ENCODE measurements at regions not wholly inside any gene's neighbourhood (a gene's known extent, or its start where the extent isn't known, plus 50 kb on each side); places are given as distances from the start of the nearest gene placed in this dataset.

- in situ Hi-C loops (cut with MboI; ENCODE audit: low pct_unique_long_range_greater_than_20kb, low sequenced_read_pairs, unreplicated experiment), result no loop called here
- TF ChIP-seq CTCF (IDR thresholded peaks at IDR 0.05; ENCODE audit: extremely low read depth, insufficient read depth, missing control alignments), result no peak
- no peak for DNase-seq (ENCODE audit: low spot score)
These were observed 70.6 kb downstream of the COPS8 start for GRCh38 chr2:237156031-237156856.

GRCh38 chr2:237156857-237157779 lies 71.4 kb downstream of the COPS8 start:
- TF ChIP-seq CTCF (IDR thresholded peaks at IDR 0.05; ENCODE audit: extremely low read depth, insufficient read depth, missing control alignments), result no peak
- DNase-seq (ENCODE audit: low spot score), result no peak
- in situ Hi-C loops (cut with MboI; ENCODE audit: low pct_unique_long_range_greater_than_20kb, low sequenced_read_pairs, unreplicated experiment), result no loop called here

- TF ChIP-seq CTCF (IDR thresholded peaks at IDR 0.05; ENCODE audit: extremely low read depth, insufficient read depth, missing control alignments), result no peak
- no peak for DNase-seq (ENCODE audit: low spot score)
- in situ Hi-C loops (cut with MboI; ENCODE audit: low pct_unique_long_range_greater_than_20kb, low sequenced_read_pairs, unreplicated experiment), result no loop called here
These were observed 72.1 kb downstream of the COPS8 start for GRCh38 chr2:237157780-237158102.

- in situ Hi-C loops (cut with MboI; ENCODE audit: low pct_unique_long_range_greater_than_20kb, low sequenced_read_pairs, unreplicated experiment), result no loop called here
- no peak for DNase-seq (ENCODE audit: low spot score)
- no peak for TF ChIP-seq CTCF (IDR thresholded peaks at IDR 0.05; ENCODE audit: extremely low read depth, insufficient read depth, missing control alignments)
These were observed 72.5 kb downstream of the COPS8 start for GRCh38 chr2:237158194-237158593.

- in situ Hi-C loops (cut with MboI; ENCODE audit: low pct_unique_long_range_greater_than_20kb, low sequenced_read_pairs, unreplicated experiment), result no loop called here
- DNase-seq (ENCODE audit: low spot score), result no peak
- TF ChIP-seq CTCF (IDR thresholded peaks at IDR 0.05; ENCODE audit: extremely low read depth, insufficient read depth, missing control alignments), result no peak
These were observed 73.6 kb downstream of the COPS8 start for GRCh38 chr2:237159006-237159911.

Data from GM13977 (cell line).